HepG2 (cell line): ENCODE measurements at regions not wholly inside any gene's neighbourhood (a gene's known extent, or its start where the extent isn't known, plus 50 kb on each side); places are given as distances from the start of the nearest gene placed in this dataset.
A peak's percentile ranks its signal among the peaks of the same experiment; 100 is the strongest.

Source experiments
- CSRNP2 ChIP-seq: sonication (generic); formaldehyde crosslinking; conservative IDR thresholded peaks from 2 replicates; pipeline ENCODE4 v1.8.0; 2022; ENCODE audit warnings: low read depth, missing genetic modification reagents
- EHMT2 ChIP-seq: fragments of 200-600 bp; sonication (generic); IDR thresholded peaks from 2 replicates; pipeline ENCODE4 v1.7.0; 2017; ENCODE audit warnings: antibody characterized with exemption, low read depth, low read length, borderline replicate concordance
- ELF1 ChIP-seq: sonication (generic); formaldehyde crosslinking; IDR thresholded peaks from 2 replicates; pipeline ENCODE4 v1.4.0; 2020; ENCODE audit warnings: missing genetic modification reagents
- ELF4 ChIP-seq: sonication (generic); formaldehyde crosslinking; IDR thresholded peaks from 2 replicates; pipeline ENCODE4 v1.5.0; 2020; ENCODE audit warnings: missing genetic modification reagents, mild to moderate bottlenecking, moderate library complexity, borderline replicate concordance
- HINFP ChIP-seq: sonication (generic); formaldehyde crosslinking; IDR thresholded peaks from 2 replicates; pipeline ENCODE4 v1.4.0; 2020; ENCODE audit warnings: low read depth, mild to moderate bottlenecking, missing genetic modification reagents
- LCORL ChIP-seq, 2 experiments: fragments of 450-650 bp in 1 of 2; sonication (generic) in 1 of 2; formaldehyde crosslinking in 1 of 2; IDR thresholded peaks; 2 replicates each; pipeline versions ENCODE4 v1.5.0 to v1.6.1; 2017 to 2020; ENCODE audit warnings: antibody characterized with exemption in 1 of 2, missing genetic modification reagents in 1 of 2
- MED1 ChIP-seq: sonication (generic); formaldehyde crosslinking; IDR thresholded peaks from 2 replicates; pipeline ENCODE4 v1.4.0; 2020; ENCODE audit warnings: missing genetic modification reagents
- NCOA2 ChIP-seq: sonication (generic); formaldehyde crosslinking; IDR thresholded peaks from 2 replicates; pipeline ENCODE4 v1.8.0; 2022; ENCODE audit warnings: inconsistent platforms
- NFRKB ChIP-seq: fragments of 450-650 bp; IDR thresholded peaks from 2 replicates; pipeline ENCODE4 v1.6.1; 2017
- NR2C2 ChIP-seq: sonication (generic); formaldehyde crosslinking; IDR thresholded peaks from 2 replicates; pipeline ENCODE4 v1.4.0; 2020; ENCODE audit warnings: missing genetic modification reagents, mild to moderate bottlenecking, moderate library complexity, borderline replicate concordance
- POLR2AphosphoS5 ChIP-seq: IDR thresholded peaks from 2 replicates; pipeline ENCODE4 v1.6.1; 2012; ENCODE audit warnings: low read depth, low read length
- THAP8 ChIP-seq: sonication (generic); formaldehyde crosslinking; IDR thresholded peaks from 2 replicates; pipeline ENCODE4 v1.5.1; 2020; ENCODE audit warnings: missing genetic modification reagents, mild to moderate bottlenecking, borderline replicate concordance
- U2AF2 ChIP-seq: fragments of 200-400 bp; formaldehyde crosslinking; IDR thresholded peaks from 2 replicates; pipeline ENCODE4 v1.6.1; 2017; ENCODE audit warnings: low read depth, mild to moderate bottlenecking, low read length
- ZBTB3 ChIP-seq: sonication (generic); formaldehyde crosslinking; IDR thresholded peaks from 2 replicates; pipeline ENCODE4 v1.4.0; 2020; ENCODE audit warnings: low read depth, mild to moderate bottlenecking, moderate library complexity, missing genetic modification reagents, borderline replicate concordance
- ZNF34 ChIP-seq: sonication (generic); formaldehyde crosslinking; IDR thresholded peaks from 2 replicates; pipeline ENCODE4 v1.4.0; 2020; ENCODE audit warnings: mild to moderate bottlenecking, missing genetic modification reagents, borderline replicate concordance
- TF ChIP-seq, protein P1 (sequence below): IDR thresholded peaks from 2 replicates; pipeline ENCODE4 v1.6.1; 2018; ENCODE audit warnings: missing genetic modification reagents, mild to moderate bottlenecking, missing compliant biosample characterization
- TF ChIP-seq, protein P2 (sequence below): sonication (generic); formaldehyde crosslinking; conservative IDR thresholded peaks from 2 replicates; pipeline ENCODE4 v1.4.0; 2020; ENCODE audit warnings: mild to moderate bottlenecking, missing genetic modification reagents, moderate library complexity

- TF ChIP-seq THAP8 (CRISPR knock-in tag) (no peak), EHMT2 (peak; percentile 16; the same call in 1 of the 2 replicates), NCOA2 (CRISPR knock-in tag) (no peak; the same call in 1 of the 2 replicates), NFRKB (no peak), ZBTB3 (CRISPR knock-in tag) (no peak), MED1 (CRISPR knock-in tag) (peak; percentile 47; the same call in 1 of the 2 replicates), CSRNP2 (no peak), NR2C2 (CRISPR knock-in tag) (no peak), ELF4 (CRISPR knock-in tag) (no peak), ZNF34 (CRISPR knock-in tag) (no peak), ELF1 (peak; percentile 13; the same call in 1 of the 2 replicates), POLR2AphosphoS5 (no peak), HINFP (CRISPR knock-in tag) (no peak), U2AF2 (no peak), LCORL (IDR thresholded peaks at IDR 0.05) (no peak), LCORL (CRISPR knock-in tag; IDR thresholded peaks at IDR 0.05) (peak; percentile 25; the same call in 1 of the 2 replicates)
- TF ChIP-seq, protein P1, sequence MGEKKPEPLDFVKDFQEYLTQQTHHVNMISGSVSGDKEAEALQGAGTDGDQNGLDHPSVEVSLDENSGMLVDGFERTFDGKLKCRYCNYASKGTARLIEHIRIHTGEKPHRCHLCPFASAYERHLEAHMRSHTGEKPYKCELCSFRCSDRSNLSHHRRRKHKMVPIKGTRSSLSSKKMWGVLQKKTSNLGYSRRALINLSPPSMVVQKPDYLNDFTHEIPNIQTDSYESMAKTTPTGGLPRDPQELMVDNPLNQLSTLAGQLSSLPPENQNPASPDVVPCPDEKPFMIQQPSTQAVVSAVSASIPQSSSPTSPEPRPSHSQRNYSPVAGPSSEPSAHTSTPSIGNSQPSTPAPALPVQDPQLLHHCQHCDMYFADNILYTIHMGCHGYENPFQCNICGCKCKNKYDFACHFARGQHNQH (CRISPR knock-in tag) = 0 out of 2 replicates have a peak, but pooled peaks have one; percentile 25
- TF ChIP-seq, protein P2, sequence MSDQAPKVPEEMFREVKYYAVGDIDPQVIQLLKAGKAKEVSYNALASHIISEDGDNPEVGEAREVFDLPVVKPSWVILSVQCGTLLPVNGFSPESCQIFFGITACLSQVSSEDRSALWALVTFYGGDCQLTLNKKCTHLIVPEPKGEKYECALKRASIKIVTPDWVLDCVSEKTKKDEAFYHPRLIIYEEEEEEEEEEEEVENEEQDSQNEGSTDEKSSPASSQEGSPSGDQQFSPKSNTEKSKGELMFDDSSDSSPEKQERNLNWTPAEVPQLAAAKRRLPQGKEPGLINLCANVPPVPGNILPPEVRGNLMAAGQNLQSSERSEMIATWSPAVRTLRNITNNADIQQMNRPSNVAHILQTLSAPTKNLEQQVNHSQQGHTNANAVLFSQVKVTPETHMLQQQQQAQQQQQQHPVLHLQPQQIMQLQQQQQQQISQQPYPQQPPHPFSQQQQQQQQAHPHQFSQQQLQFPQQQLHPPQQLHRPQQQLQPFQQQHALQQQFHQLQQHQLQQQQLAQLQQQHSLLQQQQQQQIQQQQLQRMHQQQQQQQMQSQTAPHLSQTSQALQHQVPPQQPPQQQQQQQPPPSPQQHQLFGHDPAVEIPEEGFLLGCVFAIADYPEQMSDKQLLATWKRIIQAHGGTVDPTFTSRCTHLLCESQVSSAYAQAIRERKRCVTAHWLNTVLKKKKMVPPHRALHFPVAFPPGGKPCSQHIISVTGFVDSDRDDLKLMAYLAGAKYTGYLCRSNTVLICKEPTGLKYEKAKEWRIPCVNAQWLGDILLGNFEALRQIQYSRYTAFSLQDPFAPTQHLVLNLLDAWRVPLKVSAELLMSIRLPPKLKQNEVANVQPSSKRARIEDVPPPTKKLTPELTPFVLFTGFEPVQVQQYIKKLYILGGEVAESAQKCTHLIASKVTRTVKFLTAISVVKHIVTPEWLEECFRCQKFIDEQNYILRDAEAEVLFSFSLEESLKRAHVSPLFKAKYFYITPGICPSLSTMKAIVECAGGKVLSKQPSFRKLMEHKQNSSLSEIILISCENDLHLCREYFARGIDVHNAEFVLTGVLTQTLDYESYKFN (CRISPR knock-in tag) = peak; percentile 35; the same call in 1 of the 2 replicates
These were observed 51.8 kb upstream of the NPAS2 start (continued) for GRCh38 chr2:100767810-100768806.
